Breast epithelium (tissue), 4 donors: ENCODE measurements at regions not wholly inside any gene's neighbourhood (a gene's known extent, or its start where the extent isn't known, plus 50 kb on each side); places are given as distances from the start of the nearest gene placed in this dataset.

Experiments
- DNase-seq, 2 donors: peaks; one replicate each; pipeline ENCODE4 v3.0.0-alpha.2; 2019; ENCODE audit warnings: low spot score in 2 of 2
- H3K27ac ChIP-seq, 2 donors: fragments of 200-600 bp; sonication (generic) in 1 of 2; one replicate each; pipeline ENCODE4 v1.5.1; 2016 to 2019; ENCODE audit warnings: mild to moderate bottlenecking in 1 of 2
- H3K27me3 ChIP-seq, 2 donors: fragments of 200-600 bp; sonication (generic) in 1 of 2; one replicate each; pipeline versions ENCODE4 v1.5.1 to v1.6.0; 2017 to 2019; ENCODE audit warnings: control low read depth in 1 of 2, mild to moderate bottlenecking in 1 of 2
- H3K36me3 ChIP-seq: fragments of 200-600 bp; one replicate; pipeline ENCODE4 v1.5.1; 2019
- H3K4me1 ChIP-seq, 2 donors: fragments of 200-600 bp; sonication (generic); one replicate each; pipeline ENCODE4 v1.5.1; 2016 to 2019; ENCODE audit warnings: control low read depth in 1 of 2
- H3K4me3 ChIP-seq, 3 donors: fragments of 200-600 bp; sonication (generic); 1 replicate in 2 of 3; 2 replicates in 1 of 3; pipeline ENCODE4 v1.5.1; 2016 to 2019; ENCODE audit warnings: mild to moderate bottlenecking in 3 of 3, moderate library complexity in 2 of 3
- H3K9me3 ChIP-seq, 2 donors: fragments of 200-600 bp; sonication (generic) in 1 of 2; one replicate each; pipeline ENCODE4 v1.5.1; 2016 to 2019; ENCODE audit warnings: control low read depth in 1 of 2
- CTCF ChIP-seq, 3 donors: fragments of 450-650 bp; IDR thresholded peaks; one replicate each; pipeline ENCODE4 v1.5.1; 2016 to 2017; ENCODE audit warnings: antibody characterized with exemption in 3 of 3, mild to moderate bottlenecking in 3 of 3, moderate library complexity in 3 of 3
- POLR2A ChIP-seq: fragments of 450-650 bp; IDR thresholded peaks from one replicate; pipeline ENCODE4 v1.6.1; 2016; ENCODE audit warnings: antibody characterized with exemption, mild to moderate bottlenecking, moderate library complexity
- POLR2AphosphoS5 ChIP-seq, 3 donors: sonication (generic); formaldehyde crosslinking; IDR thresholded peaks; one replicate each; pipeline ENCODE4 v1.6.1; 2017; ENCODE audit warnings: antibody characterized with exemption in 3 of 3
- intact Hi-C: fragments of 100-400 bp; cut with DNase I; formaldehyde crosslinking; loops from one replicate; pipeline ENCODE4 v1.15.1; 2023; ENCODE audit warnings: low total_unique reads

GRCh38 chr12:25811656-25812126, 146.8 kb upstream of the RASSF8 start:
- intact Hi-C loops = no loop called here
- no peak for DNase-seq
- no peak for TF ChIP-seq POLR2AphosphoS5 (IDR thresholded peaks at IDR 0.05)
- no peak for TF ChIP-seq CTCF (IDR thresholded peaks at IDR 0.05)
- H3K36me3 ChIP-seq = no peaks in the 10 kb centered on the region
- no peaks in the 10 kb centered on the region for H3K9me3 ChIP-seq
- H3K4me1 ChIP-seq = no peaks in the 10 kb centered on the region
- H3K27me3 ChIP-seq = no peaks in the 10 kb centered on the region
- H3K4me3 ChIP-seq = no peak overlapping the region
- no peak overlapping the region for H3K27ac ChIP-seq

- intact Hi-C loops = no loop called here
- H3K4me1 ChIP-seq = no peaks in the 10 kb centered on the region
- DNase-seq = no peak
These were observed 146.2 kb upstream of the RASSF8 start for GRCh38 chr12:25812295-25812694.

GRCh38 chr12:25813843-25814242, 144.6 kb upstream of the RASSF8 start:
- Histone ChIP-seq H3K36me3 (no peaks in the 10 kb centered on the region), H3K9me3 (no peaks in the 10 kb centered on the region), H3K27me3 (no peaks in the 10 kb centered on the region), H3K27ac (no peak overlapping the region), H3K4me3 (no peak overlapping the region), H3K4me1 (no peaks in the 10 kb centered on the region)
- DNase-seq = no peak
- intact Hi-C loops = no loop called here
- TF ChIP-seq POLR2AphosphoS5 (IDR thresholded peaks at IDR 0.05) = no peak
- no peak for TF ChIP-seq CTCF (IDR thresholded peaks at IDR 0.05)
- no peak for TF ChIP-seq POLR2A

More at GRCh38 chr12:25812295-25812694, 146.2 kb upstream of the RASSF8 start:
- no peak overlapping the region for H3K4me3 ChIP-seq
- H3K27me3 ChIP-seq = no peaks in the 10 kb centered on the region
- TF ChIP-seq CTCF (IDR thresholded peaks at IDR 0.05) = no peak
- no peak for TF ChIP-seq POLR2A
- TF ChIP-seq POLR2AphosphoS5 (IDR thresholded peaks at IDR 0.05) = no peak
- H3K27ac ChIP-seq = no peak overlapping the region
- no peaks in the 10 kb centered on the region for H3K36me3 ChIP-seq
- H3K9me3 ChIP-seq = no peaks in the 10 kb centered on the region

- intact Hi-C loops = no loop called here
- H3K27me3 ChIP-seq = no peaks in the 10 kb centered on the region
- DNase-seq = no peak
- no peaks in the 10 kb centered on the region for H3K4me1 ChIP-seq
- no peak overlapping the region for H3K27ac ChIP-seq
- no peak for TF ChIP-seq POLR2A
- no peak for TF ChIP-seq POLR2AphosphoS5 (IDR thresholded peaks at IDR 0.05)
- no peak for TF ChIP-seq CTCF (IDR thresholded peaks at IDR 0.05)
- H3K36me3 ChIP-seq = no peaks in the 10 kb centered on the region
- H3K9me3 ChIP-seq = no peaks in the 10 kb centered on the region
- H3K4me3 ChIP-seq = no peak overlapping the region
These were observed 141.8 kb upstream of the RASSF8 start for GRCh38 chr12:25816637-25817036.

GRCh38 chr12:25817166-25817565, 141.3 kb upstream of the RASSF8 start:
- Histone ChIP-seq H3K27me3 (no peaks in the 10 kb centered on the region), H3K4me3 (no peak overlapping the region), H3K4me1 (no peaks in the 10 kb centered on the region), H3K36me3 (no peaks in the 10 kb centered on the region), H3K9me3 (no peaks in the 10 kb centered on the region), H3K27ac (no peak overlapping the region)
- intact Hi-C loops = no loop called here
- TF ChIP-seq CTCF (IDR thresholded peaks at IDR 0.05) (no peak), POLR2AphosphoS5 (IDR thresholded peaks at IDR 0.05) (no peak), POLR2A (no peak)
- no peak for DNase-seq
